ENCODE measurements at regions not wholly inside any gene's neighbourhood (a gene's known extent, or its start where the extent isn't known, plus 50 kb on each side); places are given as distances from the start of the nearest gene placed in this dataset.

DNA sequence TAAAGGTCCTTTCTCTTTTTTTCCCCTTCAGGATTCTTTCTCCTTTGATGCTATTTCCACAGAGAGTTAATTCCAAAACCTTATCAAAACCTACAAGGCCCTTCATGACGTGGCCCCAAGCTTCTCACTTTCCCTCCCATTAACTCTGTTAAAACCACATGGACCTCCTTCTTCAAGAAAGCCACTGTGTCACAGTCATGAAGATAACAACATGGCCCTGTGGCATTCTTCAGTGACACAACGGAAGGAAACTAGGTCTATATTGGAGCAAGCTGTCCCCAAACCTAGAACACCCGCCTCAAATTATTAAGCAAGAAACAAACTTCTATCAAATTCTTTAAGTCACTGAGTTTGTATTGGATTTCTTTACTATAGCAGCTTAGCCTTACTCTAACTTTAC, 611.1 kb downstream of the NUF2 start:
- Histone ChIP-seq H3K4me3 (no peak overlapping the region), H3K27ac (no peak overlapping the region), H3K36me3 (no peaks in the 10 kb centered on the region), H3K4me1 (no peaks in the 10 kb centered on the region), H3K9me3 (no peaks in the 10 kb centered on the region), H3K27me3 (no peaks in the 10 kb centered on the region)
- WGBS, 2 donors, result 53 to 69% methylated on average over 3 of the region's 3 CpGs
- FAIRE-seq (no peak), DNase-seq (no peak), ATAC-seq (no peak)
- TF ChIP-seq CTCF (IDR thresholded peaks at IDR 0.05), result no peak
- intact Hi-C loops (cut with DNase I), result no loop called here

- no peaks in the 10 kb centered on the region for H3K4me1 ChIP-seq
- no peaks in the 10 kb centered on the region for H3K27me3 ChIP-seq
- H3K4me3 ChIP-seq, result no peak overlapping the region
- no peak overlapping the region for H3K27ac ChIP-seq
- intact Hi-C loops (cut with DNase I), result no loop called here
- WGBS, 2 donors, result 42 to 52% methylated on average over 3 of the region's 3 CpGs
- H3K36me3 ChIP-seq, result no peaks in the 10 kb centered on the region
- H3K9me3 ChIP-seq, result no peaks in the 10 kb centered on the region
- FAIRE-seq, result no peak
- TF ChIP-seq CTCF (IDR thresholded peaks at IDR 0.05), result no peak
- no peak for ATAC-seq
- DNase-seq, result no peak
Observed at GRCh38 chr1:163933437-163933836, 611.7 kb downstream of the NUF2 start.

DNA sequence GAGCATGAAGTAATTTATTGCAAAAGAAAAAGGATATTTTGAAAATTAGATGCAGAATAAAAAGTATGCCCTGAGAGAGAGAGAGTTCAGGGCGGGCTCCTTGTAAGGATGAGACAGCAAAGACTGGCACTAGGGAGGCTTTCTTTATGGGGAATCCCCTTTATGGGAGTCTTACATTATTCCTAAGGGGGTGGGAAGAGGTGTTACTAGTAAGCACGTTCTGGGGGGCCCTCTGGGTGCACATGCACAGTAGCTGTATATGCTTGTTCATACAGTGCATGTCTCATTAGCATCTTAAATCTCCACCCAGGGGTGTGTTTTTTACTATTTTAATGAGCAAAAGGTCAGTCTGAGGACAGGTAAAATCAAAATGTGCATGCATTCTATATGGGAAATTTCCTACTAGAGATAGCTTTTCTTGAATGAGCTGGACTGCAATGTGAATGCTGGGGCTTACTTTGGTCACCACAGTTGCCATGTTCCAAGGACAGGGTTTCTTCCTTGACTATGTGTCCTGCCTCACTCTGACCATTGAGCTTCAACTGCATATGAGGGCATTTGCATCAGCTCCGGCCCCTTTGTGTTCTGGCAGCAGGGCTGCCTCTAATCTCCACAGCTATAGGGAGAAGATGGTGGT, 614.1 kb downstream of the NUF2 start:
- Histone ChIP-seq H3K9me3 (no peaks in the 10 kb centered on the region), H3K4me3 (no peak overlapping the region), H3K27ac (no peak overlapping the region), H3K36me3 (no peaks in the 10 kb centered on the region), H3K27me3 (no peaks in the 10 kb centered on the region), H3K4me1 (no peaks in the 10 kb centered on the region)
- WGBS, 2 donors, result 60 to 66% methylated on average over 3 of the region's 3 CpGs
- DNase-seq (no peak), ATAC-seq (no peak), FAIRE-seq (no peak)
- intact Hi-C loops (cut with DNase I), result no loop called here
- TF ChIP-seq CTCF (IDR thresholded peaks at IDR 0.05), result no peak

GRCh38 chr1:163959622-163960021, 599.4 kb upstream of the PBX1 start:
- FAIRE-seq, result no peak
- intact Hi-C loops (cut with DNase I), result no loop called here
- no peaks in the 10 kb centered on the region for H3K27me3 ChIP-seq

More at GRCh38 chr1:163959622-163960021, 599.4 kb upstream of the PBX1 start:
- WGBS, 2 donors, result 86 to 97% methylated on average over 1 of the region's 1 CpG
- Histone ChIP-seq H3K9me3 (no peaks in the 10 kb centered on the region), H3K4me1 (no peaks in the 10 kb centered on the region), H3K36me3 (no peaks in the 10 kb centered on the region), H3K4me3 (no peak overlapping the region), H3K27ac (no peak overlapping the region)
- no peak for DNase-seq
- no peak for TF ChIP-seq CTCF (IDR thresholded peaks at IDR 0.05)
- no peak for ATAC-seq
